Activated gamma-delta T cell treated with Interleukin-2 at 50 U/mL for 16 hours (primary cell): ENCODE measurements at regions not wholly inside any gene's neighbourhood (a gene's known extent, or its start where the extent isn't known, plus 50 kb on each side); places are given as distances from the start of the nearest gene placed in this dataset.

Experiments
- DNase-seq: peaks from one replicate; pipeline ENCODE4 v3.0.0-alpha.2; 2020

DNA sequence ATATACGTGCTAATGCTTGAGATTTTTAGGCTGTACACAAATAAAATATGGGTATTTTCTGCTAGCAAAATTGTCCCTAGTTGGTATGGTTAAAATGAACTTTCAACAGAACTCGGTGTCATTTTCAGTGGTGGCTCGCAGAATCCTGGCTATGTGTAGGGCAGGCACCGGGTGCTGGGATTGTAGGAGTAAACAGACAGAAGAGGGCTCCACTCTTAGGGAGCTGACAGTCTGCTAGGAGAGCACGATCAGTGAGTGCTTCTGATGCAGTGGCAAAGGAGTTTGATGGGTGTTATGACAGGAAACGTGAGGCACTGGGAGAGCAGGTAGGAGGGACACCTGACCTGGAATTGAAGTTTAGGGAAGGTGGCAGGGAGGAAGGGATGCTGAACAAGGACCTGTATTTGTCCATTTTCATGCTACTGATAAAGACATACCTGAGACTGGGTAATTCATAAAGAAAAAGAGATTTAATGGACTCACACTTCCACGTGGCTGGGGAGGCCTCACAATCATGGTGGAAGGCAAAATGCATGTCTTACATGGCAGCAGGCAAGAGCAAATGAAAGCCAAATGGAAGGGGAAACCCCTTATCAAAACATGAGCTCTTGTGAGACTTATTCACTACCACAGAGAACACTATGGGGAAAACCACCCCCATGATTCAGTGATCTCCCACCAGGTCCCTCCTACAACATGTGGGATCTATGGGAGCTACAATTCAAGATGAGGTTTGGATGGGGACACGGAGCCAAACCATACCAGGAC lies 105.4 kb upstream of the LCLAT1 start:
- DNase-seq = no peak

DNA sequence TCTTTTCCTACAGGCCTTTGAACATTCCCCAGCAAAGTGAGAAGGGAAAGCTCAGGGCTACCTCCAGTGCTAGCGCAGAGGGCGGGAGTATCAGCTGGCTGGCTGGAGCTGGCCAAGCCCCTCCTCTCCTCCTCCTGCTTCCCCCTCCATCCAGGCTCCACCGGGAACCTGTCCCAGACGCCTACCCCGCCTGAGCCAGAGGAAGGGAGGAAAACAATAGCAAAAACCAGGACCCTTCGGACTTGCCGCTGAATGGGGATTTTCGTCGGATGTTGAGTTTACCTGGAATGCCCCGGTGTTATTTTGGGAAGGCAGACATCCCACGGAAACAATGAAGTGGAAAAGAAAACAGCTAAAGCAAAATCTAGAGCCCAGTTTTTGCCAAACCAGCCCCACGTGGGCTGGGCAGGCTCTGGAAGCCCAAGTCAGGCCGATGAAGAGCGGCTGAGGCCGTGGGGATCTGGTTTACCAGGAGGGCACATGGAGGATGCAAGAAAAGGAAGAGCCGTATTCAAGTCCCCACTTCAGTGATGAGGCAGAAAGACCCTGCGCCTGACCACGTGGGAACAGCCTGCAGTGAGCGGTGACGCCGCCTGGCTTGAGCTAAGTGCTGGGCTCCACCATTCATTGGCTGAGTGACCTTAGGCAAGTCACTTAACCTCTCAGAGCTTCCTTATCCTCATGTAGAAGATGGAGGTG lies 100.4 kb upstream of the LCLAT1 start:
- no peak for DNase-seq

DNA sequence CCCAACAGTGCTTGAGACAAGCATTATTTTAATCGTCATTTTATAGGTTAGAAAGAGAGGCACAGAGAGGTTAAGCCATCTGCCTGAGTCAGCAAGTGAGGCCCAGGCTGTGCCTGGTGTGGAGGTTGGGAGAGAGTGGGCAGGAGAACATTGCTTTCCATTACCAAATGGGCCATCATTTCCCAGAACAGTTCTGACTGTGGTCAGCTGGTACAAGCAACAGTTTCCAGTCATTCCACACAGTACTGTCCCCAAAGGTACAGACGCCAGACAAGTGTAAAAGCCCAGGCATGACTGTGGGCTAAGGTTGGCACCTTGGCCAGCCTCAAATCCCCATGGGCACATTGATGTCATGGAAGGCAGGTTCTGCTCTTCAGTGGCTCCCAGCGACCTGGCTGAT lies 98.2 kb upstream of the LCLAT1 start:
- DNase-seq = no peak

DNA sequence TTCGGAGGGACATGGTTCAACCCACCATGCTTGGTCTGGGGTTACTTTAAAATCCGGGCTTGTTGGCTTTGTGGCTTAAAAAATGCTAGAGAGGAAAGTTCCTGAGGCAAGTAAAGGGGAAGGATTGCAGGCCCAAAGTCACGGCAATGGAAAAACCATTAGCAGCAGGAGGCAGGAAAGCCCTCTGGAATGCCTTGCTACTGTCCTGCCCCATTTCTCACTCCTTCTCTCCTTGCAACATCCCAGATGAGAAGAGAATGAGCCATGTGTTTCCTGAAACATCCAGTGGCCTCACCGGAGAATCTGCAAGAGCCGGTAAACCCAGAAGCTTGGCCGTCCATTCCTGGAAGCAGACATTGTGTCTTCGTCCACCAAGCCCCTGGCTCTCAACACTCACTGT lies 97.4 kb upstream of the LCLAT1 start:
- no peak for DNase-seq

DNA sequence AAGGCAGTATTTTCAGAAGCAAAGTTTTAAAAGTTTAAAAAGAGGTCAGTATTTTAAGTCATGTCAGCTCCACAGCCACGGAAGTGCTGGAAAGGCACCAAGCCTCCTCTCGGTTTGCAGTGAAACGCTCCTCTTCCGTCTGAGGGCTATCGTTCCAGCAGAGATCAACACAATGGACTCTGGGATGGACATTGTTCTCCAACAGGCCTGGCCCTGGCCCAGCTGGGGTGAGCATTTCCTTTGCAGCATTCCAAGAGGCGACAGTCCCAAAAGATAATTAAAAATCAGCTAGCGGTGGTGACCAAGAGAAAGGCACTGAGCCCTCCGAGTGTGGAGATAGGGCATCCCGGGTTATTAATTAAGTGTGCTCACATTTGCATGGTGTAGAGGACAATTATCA lies 95.9 kb upstream of the LCLAT1 start:
- DNase-seq = no peak

DNA sequence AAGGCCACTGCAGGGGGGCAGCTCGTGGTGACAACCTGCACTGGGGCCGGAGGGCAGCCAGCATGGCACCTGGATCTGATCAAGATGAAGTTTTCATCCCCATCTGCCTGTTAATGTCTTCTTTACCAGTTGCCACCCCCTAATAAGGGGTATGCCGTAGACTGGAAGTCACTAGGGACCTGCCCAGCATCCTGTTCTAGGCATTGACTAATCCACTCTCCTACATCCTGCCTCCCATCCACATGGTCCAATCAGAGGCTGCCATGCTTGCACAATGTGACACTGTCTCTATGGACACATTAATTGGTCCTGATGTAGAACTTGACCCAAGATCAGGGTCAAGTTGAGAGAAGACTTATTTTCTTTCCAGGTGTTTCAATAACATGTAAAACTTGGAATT lies 95.1 kb upstream of the LCLAT1 start:
- no peak for DNase-seq

DNA sequence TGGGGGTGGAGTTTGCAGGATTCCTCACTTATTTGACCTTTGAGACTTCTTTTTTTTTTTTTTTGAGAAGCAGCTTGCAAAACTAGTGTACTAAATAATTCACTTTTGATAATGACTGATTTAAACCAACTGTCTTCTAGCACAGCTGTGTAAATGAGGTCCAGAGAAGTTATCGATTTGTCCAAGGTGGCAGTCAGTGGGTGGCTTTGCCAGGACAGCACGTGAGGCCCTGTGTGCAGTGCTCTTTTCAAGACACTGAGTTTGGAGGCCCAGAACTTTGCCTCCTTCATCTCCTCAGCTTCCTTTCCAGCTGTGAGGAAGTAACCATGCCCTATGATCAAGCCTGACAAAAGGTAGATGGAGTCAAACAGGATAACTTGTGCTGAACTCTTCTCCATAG lies 92.9 kb upstream of the LCLAT1 start:
- DNase-seq = no peak

DNA sequence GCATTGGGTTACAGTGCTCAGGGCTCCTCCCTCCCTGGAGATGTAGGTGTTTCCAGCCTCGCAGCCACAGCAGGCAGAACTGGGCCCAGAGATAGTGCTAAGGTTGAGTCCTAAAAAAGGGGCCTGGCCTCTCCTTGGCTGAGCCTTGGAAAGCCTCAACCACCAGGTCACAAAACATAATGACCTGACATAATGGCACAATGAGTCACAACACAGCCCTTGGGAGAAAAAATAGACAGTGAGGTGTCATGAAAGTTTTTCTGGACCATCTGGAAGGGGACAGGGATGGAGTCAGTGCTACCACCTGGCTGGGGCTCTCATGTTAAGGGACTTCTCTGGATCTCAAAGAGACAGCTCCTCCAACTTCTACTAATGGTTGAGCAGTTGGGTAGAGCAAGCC lies 92.4 kb upstream of the LCLAT1 start:
- no peak for DNase-seq

DNA sequence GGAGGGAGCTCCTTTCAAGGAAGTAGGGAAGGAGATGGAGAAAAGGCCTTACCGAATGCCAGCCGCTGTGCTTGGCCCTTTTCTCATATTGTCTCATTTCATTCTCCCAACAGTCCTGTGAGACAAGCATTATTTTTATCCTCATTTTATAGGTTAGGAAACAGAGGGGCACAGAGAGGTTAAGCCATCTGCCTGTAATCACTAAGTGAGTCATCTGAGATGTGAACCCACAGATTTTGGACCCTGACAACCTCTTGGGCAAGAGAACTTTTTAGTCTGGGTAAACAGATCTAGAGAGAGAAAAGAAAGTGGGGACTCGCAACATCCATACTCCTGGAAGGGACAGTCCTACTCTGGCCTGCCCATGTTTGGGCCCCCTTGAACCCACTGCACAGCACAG lies 91.7 kb upstream of the LCLAT1 start:
- DNase-seq = no peak

DNA sequence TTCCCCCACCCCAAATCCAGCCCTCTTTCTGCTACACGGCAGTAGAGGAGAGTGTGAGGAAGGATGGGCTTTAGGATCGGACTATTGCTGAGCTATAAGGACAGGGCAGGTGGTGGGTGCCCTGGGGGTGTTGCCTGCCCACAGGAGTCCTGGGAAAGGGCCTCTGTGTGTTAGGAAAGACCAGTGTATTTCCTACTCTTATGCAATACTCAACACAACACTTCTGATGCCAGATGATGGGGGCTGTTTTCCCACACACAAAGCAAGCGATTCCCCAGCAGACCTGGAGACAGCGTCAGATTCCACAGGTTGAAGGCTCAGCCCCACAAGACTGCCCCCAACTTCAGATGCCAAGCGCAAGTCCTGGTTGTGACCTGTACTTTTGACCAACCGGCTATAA lies 91.0 kb upstream of the LCLAT1 start:
- no peak for DNase-seq

DNA sequence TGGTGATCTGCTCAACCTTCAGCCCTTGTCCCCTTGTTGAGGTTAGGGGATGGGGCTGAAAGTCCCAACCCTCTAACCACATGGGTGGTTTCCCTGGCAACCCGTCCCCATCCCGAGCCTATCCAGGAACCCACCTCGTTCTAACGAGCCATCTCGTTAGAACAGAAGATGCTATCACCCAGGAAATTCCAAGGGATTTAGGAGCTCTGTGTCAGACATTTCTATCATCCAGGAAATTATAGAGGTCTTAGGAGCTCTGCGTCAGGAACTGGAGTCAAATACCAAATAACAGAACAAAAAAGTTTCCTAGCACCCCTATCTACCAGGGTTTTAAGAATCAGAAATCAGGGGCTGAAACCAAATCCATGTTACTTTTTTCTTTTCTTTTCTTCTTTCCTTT lies 90.3 kb upstream of the LCLAT1 start:
- DNase-seq = no peak

DNA sequence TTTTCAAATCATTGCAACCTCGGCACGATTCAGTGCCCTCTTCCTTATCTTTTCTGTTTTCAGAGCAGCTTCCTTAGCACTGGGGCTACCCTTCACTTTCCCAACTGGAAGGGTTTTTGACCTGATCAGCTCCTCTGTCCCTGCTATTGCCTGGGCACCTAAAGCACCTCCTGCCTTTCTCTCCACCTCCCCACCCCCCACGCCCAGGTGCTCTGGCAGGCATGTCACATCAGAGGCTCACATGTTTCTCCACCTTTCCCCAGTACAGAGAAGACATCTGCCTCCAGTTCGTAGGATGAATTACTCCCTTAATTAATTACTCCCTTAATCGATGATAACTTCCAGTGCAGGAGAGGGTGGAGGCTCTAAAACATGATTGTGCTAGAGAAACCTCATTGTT lies 88.7 kb upstream of the LCLAT1 start:
- no peak for DNase-seq

DNA sequence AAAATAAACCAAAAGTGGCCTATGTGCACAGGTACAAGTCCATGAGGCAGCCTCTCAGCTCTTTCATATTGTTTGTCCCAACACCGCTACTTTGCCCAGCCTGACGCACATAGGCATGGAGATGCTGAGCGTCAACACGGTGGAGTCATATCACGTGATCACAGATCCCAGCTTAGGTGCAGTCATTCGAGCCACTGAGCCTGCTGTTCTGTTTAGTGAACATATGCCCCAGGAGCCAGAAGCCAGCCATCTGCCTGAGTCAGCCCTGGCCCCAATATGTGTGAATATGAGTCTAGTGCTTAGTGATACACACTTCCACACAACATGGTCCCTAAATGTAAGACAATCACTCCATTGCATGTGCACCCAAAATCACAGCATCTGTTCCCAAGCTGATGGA lies 88.2 kb upstream of the LCLAT1 start:
- no peak for DNase-seq

DNA sequence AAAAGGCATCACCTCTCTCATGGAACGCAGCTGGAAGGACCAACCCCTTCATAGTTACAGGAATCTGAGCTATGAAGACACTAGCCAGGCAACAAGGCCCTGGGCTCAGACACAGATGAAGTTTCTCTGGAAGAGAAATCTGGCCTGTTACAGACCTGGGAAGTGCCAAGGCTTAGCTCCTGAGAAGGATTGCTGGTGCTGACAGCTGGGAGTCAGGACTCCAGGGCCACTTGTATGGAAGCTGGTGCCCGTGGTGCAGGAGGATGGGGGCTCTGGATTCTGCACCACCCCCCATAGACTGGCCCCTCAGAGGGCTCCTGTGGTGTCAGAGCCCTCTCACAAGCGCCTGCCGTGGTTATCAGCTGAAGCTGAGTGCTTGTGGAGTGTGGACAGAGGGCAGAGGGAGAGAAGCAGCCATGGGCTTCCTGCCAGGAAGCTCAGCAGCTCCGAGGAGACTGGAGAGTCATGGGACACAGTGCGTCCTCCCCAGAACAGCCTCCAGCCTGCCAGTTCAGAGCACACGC lies 87.3 kb upstream of the LCLAT1 start:
- DNase-seq = no peak

DNA sequence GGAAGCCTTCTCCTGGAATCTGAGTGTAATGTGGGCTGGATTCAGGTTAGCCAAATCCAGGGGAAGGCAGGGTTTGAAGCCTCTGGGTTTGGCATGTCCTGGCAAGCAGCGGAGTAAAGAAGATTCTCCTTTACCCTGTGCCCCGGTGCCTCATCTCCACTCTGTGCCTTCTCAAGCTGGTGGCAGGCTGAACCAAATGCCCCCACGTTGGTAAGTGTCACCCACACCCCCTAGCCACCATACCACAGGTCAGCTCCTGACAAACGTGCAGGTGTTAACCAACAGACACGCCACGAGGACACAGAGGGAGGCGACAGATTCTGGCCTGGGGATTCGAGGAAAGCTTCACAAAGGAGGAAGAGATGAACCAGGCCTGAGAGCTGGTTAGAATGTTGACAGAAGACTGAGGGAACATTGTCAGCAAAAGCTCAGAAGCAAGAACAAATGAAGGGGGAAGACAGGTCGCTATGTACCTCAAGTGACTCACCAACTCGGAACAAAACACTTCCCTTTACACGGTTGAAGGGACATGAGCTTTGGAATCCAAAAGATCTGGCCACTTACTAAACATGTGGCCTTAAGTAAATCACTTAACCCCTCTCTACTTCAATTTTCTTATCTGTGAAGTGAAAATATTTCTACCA lies 85.2 kb upstream of the LCLAT1 start:
- no peak for DNase-seq

DNA sequence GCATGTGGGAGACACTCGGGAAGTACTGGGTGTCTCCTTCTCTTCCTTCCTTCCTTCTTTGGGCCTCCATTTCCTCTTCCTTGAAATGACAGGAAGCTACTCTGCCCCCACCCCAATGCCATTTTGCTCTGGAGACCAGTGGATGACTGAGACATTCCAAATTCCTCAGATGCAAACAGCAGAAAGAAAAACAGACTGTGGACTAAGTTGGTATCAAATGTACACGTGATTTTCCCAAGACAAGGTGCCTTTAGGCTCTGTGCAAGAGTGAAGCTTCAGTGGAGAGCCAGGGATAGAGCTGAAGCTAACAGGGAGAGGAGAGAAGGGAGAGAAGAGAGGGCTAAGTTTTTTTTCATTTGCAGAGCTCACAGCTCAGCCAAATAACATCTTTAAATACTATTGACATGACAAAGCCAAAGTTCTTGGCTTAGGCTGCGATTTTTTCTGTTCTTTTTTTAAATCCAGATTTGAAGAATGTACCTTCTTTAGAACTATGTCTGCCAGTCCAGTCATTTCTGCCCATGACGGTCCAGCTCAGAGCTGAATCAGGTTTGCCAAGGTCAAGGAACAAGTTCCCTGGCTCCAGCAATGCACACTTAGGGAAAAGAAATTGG lies 84.5 kb upstream of the LCLAT1 start:
- no peak for DNase-seq

DNA sequence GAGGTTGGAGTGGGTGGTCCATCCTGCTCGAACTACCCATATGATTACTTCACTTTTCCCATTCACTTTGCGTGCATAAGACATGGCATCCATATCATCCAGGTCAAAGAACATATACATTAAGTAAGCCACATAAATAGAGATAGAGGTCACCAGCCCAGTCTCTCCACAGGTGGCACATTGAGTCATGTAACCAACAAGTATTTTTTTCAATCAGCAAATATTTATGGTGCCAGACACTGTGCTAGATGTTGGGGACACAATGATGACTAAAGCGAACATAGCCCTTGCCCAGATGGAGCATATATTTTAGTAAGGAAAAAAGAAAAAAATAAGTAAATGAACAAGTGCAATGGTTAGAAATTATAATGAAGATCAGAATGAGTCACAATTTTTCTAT lies 83.6 kb upstream of the LCLAT1 start:
- no peak for DNase-seq

DNA sequence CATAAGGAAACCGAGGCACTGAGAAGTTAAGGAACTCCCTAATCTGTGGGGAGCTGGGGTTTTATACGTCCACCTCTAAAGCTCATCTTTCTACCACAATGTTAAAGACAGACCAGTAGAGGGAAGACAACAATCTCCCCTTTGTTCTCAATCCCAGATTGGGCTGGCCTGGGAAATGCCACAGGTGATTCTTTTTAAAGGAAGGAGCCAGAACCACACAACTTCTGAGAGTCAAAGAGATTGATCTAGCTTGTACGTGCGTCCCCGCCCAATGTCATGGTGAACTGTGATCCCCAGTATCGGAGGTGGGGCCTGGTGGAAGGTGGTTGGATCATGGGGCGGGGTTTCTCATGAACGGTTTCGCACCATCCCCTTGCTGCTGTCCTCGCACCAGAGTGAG lies 81.8 kb upstream of the LCLAT1 start:
- DNase-seq = no peak

DNA sequence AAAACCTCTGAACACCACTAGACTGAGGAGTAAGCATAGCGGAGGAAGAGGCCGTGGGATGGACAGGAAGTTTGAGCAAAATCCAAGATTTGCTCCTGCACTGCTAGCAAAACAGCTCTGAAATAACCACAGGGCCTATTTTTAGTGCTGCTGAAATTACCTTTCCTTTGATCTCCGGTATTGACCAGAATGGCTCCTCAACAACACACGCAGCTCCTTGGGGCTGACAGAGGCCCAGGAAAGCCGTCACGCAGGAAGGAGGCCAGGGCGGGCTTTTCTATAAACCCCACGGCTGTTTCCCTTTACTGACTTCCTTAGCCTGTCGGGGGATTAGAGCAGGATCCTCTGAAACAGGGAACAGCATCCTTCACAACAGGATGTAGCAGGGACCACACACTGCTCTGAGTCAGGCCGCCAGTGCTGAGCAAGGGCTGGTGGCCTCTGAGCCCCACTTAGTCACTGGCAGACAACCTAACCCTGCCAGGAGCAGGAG lies 80.8 kb upstream of the LCLAT1 start:
- peak; percentile 19 for DNase-seq

DNA sequence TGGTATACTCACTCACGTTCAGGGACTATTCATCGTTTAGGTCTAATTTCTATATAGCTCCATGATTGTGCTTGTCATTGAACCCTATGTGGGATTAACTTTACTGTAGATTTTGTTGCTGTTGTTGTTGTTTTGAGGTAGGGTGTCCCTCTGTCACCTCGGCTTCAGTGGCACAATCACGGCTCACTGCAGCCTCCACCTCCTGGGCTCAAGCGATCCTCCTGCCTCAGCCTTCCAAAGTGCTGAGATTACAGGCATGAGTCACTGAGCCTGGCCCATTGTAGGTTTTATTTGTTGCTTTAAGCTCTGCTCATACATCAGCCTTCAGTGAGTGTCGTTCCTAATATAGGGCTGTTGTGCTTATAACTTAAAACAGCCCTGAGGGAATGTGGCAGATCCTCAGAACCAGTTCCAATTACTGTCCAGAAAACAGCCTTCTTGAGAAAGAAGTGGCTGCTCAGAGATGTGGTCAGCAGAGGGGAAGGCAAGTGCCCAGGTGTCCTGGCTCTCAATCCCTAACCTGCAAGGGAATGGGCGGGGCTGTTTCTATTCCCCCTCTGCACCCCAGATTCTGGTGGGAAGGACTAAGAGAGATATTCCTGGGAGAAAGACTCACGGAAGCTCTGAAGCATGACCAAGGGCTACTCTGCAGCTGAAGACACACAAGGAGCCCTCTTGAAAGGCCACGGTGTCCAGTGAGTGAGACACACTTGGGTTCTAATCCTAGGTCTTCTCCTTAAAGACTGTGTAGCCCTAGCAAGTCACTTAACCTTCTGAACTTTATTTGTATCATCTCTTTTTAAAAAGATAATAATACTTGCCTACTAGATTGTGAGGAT lies 79.6 kb upstream of the LCLAT1 start:
- DNase-seq = no peak

DNA sequence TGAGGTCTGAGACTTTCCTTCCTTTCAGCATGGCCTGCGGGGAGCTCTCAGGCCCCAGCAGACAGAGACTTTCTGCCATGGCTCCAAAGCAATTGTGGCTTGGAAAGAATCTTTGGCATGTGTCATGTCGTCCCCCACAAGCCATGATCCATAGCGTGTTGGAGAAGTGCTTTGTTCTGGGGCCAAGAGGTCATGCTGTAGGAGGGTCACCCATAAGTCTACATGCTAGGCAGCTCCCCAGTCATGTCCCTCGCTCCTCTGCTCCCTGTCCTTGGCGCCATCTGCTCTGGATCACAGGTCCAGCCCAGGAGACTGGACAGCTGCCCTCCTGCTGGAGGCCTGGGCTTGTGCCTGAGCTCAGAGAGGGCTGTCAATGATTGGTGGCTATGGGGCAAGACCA lies 78.8 kb upstream of the LCLAT1 start:
- DNase-seq = no peak

DNA sequence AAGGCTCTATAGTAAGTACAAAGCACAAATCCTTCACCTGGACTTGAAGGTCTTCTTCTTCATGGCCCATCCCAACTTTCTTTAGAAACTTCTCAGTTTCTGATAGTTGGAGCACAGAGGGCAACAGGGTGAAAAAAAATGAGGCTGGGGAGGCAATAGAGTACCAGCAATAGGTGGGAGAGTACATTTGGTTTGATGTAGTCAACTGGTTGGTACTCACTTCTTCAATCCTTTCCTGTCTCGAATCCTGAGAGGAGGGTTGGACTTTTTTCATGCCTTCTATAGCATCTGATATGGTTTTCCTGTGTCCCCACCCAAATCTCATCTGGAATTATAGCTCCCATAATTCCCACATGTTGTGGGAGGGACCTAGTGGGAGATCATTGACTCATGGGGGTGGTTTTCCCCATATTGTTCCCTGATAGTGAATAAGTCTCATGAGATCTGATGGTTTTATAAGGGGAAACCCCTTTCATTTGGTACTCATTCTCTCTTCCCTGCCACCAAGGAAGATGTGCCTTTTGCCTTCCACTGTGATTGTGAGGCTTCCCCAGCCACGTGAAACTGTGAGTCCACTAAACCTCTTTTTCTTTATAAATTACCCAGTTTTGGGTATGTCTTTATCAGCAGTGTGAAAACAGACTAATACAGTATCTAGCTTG lies 75.9 kb upstream of the LCLAT1 start:
- no peak for DNase-seq
